Ishikawa (cell line): ENCODE measurements at regions not wholly inside any gene's neighbourhood (a gene's known extent, or its start where the extent isn't known, plus 50 kb on each side); places are given as distances from the start of the nearest gene placed in this dataset.

Source experiments
- CEBPB ChIP-seq: IDR thresholded peaks from 2 replicates; pipeline ENCODE4 v1.6.1; 2012
- CREB1 ChIP-seq: IDR thresholded peaks from 2 replicates; pipeline ENCODE4 v1.6.1; 2012; ENCODE audit warnings: low read depth
- EGR1 ChIP-seq: IDR thresholded peaks from 2 replicates; pipeline ENCODE4 v1.6.1; 2012
- EP300 ChIP-seq: IDR thresholded peaks from 2 replicates; pipeline ENCODE4 v1.6.1; 2012; ENCODE audit warnings: borderline replicate concordance
- FOXM1 ChIP-seq: IDR thresholded peaks from 2 replicates; pipeline ENCODE4 v1.6.1; 2012; ENCODE audit warnings: low read depth, borderline replicate concordance
- NFIC ChIP-seq: IDR thresholded peaks from 2 replicates; pipeline ENCODE4 v1.6.1; 2012
- RAD21 ChIP-seq: IDR thresholded peaks from 2 replicates; pipeline ENCODE4 v1.6.1; 2012; ENCODE audit warnings: low read depth
- TAF1 ChIP-seq: IDR thresholded peaks from 2 replicates; pipeline ENCODE4 v1.6.1; 2012; ENCODE audit warnings: low read depth, mild to moderate bottlenecking
- TCF12 ChIP-seq: IDR thresholded peaks from 2 replicates; pipeline ENCODE4 v1.6.1; 2012; ENCODE audit warnings: low read depth
- TEAD4 ChIP-seq: IDR thresholded peaks from 2 replicates; pipeline ENCODE4 v1.6.1; 2012
- YY1 ChIP-seq: IDR thresholded peaks from 2 replicates; pipeline ENCODE4 v1.6.1; 2012; ENCODE audit warnings: low read depth
- ZBTB7A ChIP-seq: IDR thresholded peaks from 2 replicates; pipeline ENCODE4 v1.6.1; 2012; ENCODE audit warnings: low read depth
- TF ChIP-seq, protein P1 (sequence below): IDR thresholded peaks from 2 replicates; pipeline ENCODE4 v1.6.1; 2012
- TF ChIP-seq, protein P2 (sequence below): IDR thresholded peaks from 2 replicates; pipeline ENCODE4 v1.6.1; 2012; ENCODE audit warnings: low read depth, mild to moderate bottlenecking
- TF ChIP-seq, protein P3 (sequence below): IDR thresholded peaks from 2 replicates; pipeline ENCODE4 v1.6.1; 2012

DNA sequence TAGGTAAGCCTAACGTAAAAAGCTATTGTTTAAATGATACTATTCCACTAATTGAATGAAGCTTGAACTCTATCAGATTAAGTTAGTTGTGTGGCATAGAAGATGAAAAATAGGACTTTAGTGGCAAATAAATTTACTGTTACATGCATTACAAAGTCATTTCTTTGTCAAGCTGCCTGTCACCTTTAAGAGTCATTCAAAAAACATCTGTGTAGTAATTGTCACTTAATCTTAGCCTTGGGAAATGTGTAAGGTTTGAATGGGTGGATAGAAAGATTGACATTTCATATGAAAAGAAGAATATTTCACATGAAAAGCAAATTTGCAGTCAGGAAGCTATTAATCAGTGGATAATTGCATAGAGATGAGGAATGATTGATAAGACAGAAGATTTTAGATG lies 473.5 kb downstream of the DNAH5 start:
- TF ChIP-seq, protein P1, sequence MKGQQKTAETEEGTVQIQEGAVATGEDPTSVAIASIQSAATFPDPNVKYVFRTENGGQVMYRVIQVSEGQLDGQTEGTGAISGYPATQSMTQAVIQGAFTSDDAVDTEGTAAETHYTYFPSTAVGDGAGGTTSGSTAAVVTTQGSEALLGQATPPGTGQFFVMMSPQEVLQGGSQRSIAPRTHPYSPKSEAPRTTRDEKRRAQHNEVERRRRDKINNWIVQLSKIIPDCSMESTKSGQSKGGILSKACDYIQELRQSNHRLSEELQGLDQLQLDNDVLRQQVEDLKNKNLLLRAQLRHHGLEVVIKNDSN, result no peak
- TF ChIP-seq FOXM1, result no peak
- TF ChIP-seq TCF12, result no peak

DNA sequence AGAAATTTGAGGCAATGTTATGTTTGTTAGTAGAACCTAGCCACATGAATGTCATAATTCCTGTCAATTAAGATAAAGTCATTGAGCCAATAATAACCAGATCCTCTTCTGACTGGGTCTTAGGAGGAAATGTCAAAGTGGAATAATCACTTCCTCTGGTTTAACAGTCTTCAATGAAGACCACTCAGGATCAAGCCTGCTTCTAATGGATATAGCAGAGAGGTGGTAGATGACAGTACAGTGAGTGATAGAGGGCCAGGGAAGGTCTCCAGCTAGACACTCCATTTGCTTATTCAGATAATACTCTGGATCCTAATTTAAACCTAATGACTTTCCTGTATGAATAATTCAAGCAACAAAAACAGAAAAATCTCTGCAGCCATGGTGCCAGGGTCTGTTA lies 474.2 kb downstream of the DNAH5 start:
- TF ChIP-seq TCF12, result no peak
- TF ChIP-seq, protein P2, sequence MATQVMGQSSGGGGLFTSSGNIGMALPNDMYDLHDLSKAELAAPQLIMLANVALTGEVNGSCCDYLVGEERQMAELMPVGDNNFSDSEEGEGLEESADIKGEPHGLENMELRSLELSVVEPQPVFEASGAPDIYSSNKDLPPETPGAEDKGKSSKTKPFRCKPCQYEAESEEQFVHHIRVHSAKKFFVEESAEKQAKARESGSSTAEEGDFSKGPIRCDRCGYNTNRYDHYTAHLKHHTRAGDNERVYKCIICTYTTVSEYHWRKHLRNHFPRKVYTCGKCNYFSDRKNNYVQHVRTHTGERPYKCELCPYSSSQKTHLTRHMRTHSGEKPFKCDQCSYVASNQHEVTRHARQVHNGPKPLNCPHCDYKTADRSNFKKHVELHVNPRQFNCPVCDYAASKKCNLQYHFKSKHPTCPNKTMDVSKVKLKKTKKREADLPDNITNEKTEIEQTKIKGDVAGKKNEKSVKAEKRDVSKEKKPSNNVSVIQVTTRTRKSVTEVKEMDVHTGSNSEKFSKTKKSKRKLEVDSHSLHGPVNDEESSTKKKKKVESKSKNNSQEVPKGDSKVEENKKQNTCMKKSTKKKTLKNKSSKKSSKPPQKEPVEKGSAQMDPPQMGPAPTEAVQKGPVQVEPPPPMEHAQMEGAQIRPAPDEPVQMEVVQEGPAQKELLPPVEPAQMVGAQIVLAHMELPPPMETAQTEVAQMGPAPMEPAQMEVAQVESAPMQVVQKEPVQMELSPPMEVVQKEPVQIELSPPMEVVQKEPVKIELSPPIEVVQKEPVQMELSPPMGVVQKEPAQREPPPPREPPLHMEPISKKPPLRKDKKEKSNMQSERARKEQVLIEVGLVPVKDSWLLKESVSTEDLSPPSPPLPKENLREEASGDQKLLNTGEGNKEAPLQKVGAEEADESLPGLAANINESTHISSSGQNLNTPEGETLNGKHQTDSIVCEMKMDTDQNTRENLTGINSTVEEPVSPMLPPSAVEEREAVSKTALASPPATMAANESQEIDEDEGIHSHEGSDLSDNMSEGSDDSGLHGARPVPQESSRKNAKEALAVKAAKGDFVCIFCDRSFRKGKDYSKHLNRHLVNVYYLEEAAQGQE, result no peak
- no peak for TF ChIP-seq FOXM1
- TF ChIP-seq TAF1, result no peak
- TF ChIP-seq, protein P1, result no peak
- TF ChIP-seq, protein P3, sequence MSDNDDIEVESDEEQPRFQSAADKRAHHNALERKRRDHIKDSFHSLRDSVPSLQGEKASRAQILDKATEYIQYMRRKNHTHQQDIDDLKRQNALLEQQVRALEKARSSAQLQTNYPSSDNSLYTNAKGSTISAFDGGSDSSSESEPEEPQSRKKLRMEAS, result no peak
- no peak for TF ChIP-seq EGR1
- TF ChIP-seq RAD21, result no peak
- TF ChIP-seq CEBPB, result no peak
- no peak for TF ChIP-seq CREB1
- TF ChIP-seq YY1, result no peak
- no peak for TF ChIP-seq NFIC
- no peak for TF ChIP-seq EP300
- no peak for TF ChIP-seq TEAD4

DNA sequence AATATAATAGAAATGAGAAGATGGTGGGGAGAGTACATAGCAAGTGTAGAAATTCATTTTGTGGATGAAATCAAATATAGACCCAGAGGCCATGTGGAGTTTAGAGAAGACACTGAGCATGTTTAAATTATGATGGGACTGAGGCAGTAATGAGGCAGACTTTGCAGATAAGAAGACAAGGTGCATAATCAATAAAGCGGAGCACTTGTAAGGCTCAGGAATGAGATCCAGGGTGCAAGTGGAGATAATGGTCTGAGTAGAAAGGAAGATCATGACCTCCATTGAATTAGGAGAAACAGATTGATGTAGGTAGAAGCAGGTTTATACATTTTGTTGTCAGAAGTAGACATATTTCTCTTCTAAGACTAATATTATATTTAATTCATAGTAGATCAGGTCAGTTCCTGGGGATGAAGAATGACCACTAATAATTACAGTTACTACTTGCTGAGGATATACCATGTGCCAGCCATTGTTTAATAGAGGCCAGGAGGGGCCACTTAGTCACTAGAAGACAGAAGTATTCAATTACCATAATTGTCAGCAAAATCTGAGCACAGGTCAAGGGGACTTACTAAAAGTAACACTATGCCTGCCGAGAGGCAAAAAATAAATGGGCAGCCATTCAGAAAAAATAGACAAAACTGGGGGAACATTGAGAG lies 479.8 kb downstream of the DNAH5 start:
- TF ChIP-seq, protein P1, result no peak
- TF ChIP-seq, protein P3, result no peak
- no peak for TF ChIP-seq FOXM1
- TF ChIP-seq RAD21, result no peak
- no peak for TF ChIP-seq ZBTB7A
- TF ChIP-seq EGR1, result no peak
- no peak for TF ChIP-seq EP300
- no peak for TF ChIP-seq CREB1

DNA sequence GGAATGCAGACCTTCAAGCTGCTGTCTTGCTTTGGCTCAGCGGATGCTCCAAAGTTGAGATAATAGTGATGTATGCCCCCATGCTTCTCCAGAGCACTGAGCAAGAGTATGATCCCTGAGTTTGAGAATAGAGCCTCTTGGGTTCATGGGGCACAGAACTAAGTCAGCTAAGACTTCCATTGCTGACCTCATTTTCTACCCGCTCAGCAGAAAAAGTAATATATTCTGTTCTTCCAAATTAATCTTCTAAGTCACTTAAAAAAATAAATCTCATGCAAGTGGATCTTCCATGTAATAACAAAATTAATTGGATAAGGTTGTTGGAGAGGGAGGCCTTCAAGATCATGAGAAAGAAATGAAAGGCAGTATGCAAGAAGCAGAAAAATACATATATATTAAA lies 483.9 kb downstream of the DNAH5 start:
- TF ChIP-seq EP300 (no peak), YY1 (no peak), CREB1 (no peak), RAD21 (no peak), TAF1 (no peak), TEAD4 (no peak), FOXM1 (no peak)
- TF ChIP-seq, protein P2, result no peak
- TF ChIP-seq, protein P3, result no peak

DNA sequence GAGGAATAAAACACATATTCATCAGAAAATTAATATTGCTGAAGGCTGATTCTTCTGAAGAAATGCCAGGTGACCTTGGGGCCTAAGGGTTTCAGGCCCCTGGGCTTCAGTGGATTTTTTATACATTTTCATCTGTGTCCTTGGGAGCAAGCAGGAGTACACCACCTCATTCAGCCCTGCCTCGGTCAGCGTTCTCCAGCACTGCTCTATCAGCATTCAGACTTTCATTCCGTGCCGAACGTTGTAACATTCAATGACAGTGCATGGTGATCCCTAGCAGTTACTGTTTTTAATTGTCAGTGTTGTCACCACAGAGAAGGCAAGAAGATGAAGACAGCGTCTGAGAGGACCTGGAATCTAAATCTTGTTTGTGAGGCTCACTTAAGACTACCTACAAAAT lies 490.4 kb downstream of the DNAH5 start:
- no peak for TF ChIP-seq RAD21
- no peak for TF ChIP-seq CREB1
- TF ChIP-seq EGR1, result no peak
- TF ChIP-seq TEAD4, result no peak
- no peak for TF ChIP-seq EP300
- TF ChIP-seq, protein P2, result no peak
- TF ChIP-seq, protein P1, result no peak
- no peak for TF ChIP-seq ZBTB7A
- no peak for TF ChIP-seq TCF12
- no peak for TF ChIP-seq NFIC
- TF ChIP-seq CEBPB, result no peak
- TF ChIP-seq, protein P3, result no peak
- TF ChIP-seq YY1, result no peak
- no peak for TF ChIP-seq FOXM1
- TF ChIP-seq TAF1, result no peak
